Peyer's patch (tissue), 4 donors: ENCODE measurements at regions not wholly inside any gene's neighbourhood (a gene's known extent, or its start where the extent isn't known, plus 50 kb on each side); places are given as distances from the start of the nearest gene placed in this dataset.

Source experiments
- DNase-seq, 3 donors: peaks; one replicate each; pipeline ENCODE4 v3.0.0-alpha.2; 2017 to 2019
- H3K27ac ChIP-seq, 4 donors: fragments of 200-600 bp; sonication (generic); one replicate each; pipeline ENCODE4 v1.5.1; 2016 to 2019
- H3K27me3 ChIP-seq, 2 donors: fragments of 200-600 bp; sonication (generic); one replicate each; pipeline ENCODE4 v1.5.1; 2019
- H3K36me3 ChIP-seq, 3 donors: fragments of 200-600 bp; sonication (generic); one replicate each; pipeline ENCODE4 v1.5.1; 2016 to 2019
- H3K4me1 ChIP-seq, 4 donors: fragments of 200-600 bp; sonication (generic); one replicate each; pipeline ENCODE4 v1.5.1; 2016 to 2019
- H3K4me3 ChIP-seq, 4 donors: fragments of 200-600 bp; sonication (generic); 1 replicate in 3 of 4; 2 replicates in 1 of 4; pipeline ENCODE4 v1.5.1; 2016 to 2019; ENCODE audit warnings: mild to moderate bottlenecking in 1 of 4
- H3K9me3 ChIP-seq, 4 donors: fragments of 200-600 bp; sonication (generic); one replicate each; pipeline ENCODE4 v1.5.1; 2016 to 2019; ENCODE audit warnings: mild to moderate bottlenecking in 1 of 4
- POLR2A ChIP-seq, 2 donors: fragments of 450-650 bp; IDR thresholded peaks; one replicate each; pipeline ENCODE4 v1.5.1; 2017; ENCODE audit warnings: antibody characterized with exemption in 2 of 2, mild to moderate bottlenecking in 2 of 2, moderate library complexity in 2 of 2
- TF ChIP-seq, protein P1 (sequence below), 6 experiments: fragments of 450-650 bp in 4 of 6; fragments of 200-600 bp in 2 of 6; sonication (generic) in 1 of 6; IDR thresholded peaks; one replicate each; pipeline ENCODE4 v1.5.1; 2017 to 2019; ENCODE audit warnings: antibody characterized with exemption in 6 of 6, mild to moderate bottlenecking in 3 of 6, moderate library complexity in 1 of 6

DNA sequence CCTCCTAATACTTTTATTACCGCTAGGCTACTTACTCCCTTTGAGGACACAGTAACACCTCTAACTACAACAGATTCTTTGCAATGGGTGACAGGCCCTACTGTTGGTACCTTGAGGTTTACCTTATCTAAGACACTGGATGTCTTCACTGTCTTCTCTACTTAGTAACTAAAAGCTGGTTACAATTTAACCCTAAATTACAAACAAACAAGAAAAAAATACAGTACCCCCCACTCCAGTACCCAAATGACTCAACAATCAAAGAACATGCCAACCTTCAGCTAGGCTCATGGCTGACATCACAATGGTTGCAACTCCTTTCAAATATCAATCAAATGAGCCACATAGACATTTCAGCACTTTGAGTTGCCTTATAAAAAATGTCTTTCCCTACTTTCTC is 198.0 kb downstream of the GUCY2F start:
- Histone ChIP-seq H3K36me3 (no peaks in the 10 kb centered on the region), H3K9me3 (no peaks in the 10 kb centered on the region), H3K27me3 (no peaks in the 10 kb centered on the region), H3K27ac (no peak overlapping the region), H3K4me1 (no peaks in the 10 kb centered on the region), H3K4me3 (no peak overlapping the region)
- TF ChIP-seq, protein P1, sequence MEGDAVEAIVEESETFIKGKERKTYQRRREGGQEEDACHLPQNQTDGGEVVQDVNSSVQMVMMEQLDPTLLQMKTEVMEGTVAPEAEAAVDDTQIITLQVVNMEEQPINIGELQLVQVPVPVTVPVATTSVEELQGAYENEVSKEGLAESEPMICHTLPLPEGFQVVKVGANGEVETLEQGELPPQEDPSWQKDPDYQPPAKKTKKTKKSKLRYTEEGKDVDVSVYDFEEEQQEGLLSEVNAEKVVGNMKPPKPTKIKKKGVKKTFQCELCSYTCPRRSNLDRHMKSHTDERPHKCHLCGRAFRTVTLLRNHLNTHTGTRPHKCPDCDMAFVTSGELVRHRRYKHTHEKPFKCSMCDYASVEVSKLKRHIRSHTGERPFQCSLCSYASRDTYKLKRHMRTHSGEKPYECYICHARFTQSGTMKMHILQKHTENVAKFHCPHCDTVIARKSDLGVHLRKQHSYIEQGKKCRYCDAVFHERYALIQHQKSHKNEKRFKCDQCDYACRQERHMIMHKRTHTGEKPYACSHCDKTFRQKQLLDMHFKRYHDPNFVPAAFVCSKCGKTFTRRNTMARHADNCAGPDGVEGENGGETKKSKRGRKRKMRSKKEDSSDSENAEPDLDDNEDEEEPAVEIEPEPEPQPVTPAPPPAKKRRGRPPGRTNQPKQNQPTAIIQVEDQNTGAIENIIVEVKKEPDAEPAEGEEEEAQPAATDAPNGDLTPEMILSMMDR (IDR thresholded peaks at IDR 0.05): no peak
- TF ChIP-seq POLR2A (IDR thresholded peaks at IDR 0.05): no peak
- DNase-seq: no peak

DNA sequence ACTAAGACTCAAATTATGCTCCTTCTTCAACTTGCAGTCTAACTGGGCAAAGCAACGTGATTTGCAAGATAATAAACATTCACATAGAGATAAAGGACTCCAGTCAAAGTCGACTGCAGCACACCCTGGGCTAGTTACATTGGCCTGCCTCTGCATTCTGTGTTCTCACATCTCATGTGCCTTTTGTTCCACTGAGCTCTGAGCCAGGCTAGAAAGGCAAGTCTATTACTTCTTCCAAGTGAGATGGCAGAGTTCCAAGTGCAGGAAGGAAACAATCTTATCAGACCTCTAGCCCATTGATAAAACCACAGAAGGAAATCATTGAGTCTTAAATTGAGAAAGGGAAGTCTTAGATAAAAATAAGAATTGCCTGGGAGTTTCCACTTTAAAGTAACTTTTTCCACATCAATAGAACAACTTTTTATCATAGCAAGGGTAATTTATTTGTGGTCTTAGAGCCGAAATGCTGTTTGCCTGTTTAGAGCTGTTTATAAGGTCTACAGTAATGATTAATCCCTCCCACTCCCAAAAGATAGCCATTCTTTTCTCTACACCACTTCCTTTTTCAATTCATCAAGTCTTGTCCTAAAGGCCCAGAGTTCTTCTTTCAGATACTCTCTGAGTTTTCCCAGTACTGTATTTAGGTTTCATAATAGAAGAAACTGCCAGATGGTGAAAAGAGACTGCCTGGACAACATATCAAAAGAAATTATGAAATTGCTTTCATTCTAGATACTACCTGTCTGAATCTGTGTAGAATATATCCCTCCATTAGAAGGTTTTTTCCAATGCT is 200.2 kb downstream of the GUCY2F start:
- peak in 1 of 3 donors; percentile 49 for DNase-seq
- H3K27ac ChIP-seq: no peak overlapping the region
- TF ChIP-seq, protein P1 (IDR thresholded peaks at IDR 0.05): no peak
- TF ChIP-seq POLR2A (IDR thresholded peaks at IDR 0.05): no peak

DNA sequence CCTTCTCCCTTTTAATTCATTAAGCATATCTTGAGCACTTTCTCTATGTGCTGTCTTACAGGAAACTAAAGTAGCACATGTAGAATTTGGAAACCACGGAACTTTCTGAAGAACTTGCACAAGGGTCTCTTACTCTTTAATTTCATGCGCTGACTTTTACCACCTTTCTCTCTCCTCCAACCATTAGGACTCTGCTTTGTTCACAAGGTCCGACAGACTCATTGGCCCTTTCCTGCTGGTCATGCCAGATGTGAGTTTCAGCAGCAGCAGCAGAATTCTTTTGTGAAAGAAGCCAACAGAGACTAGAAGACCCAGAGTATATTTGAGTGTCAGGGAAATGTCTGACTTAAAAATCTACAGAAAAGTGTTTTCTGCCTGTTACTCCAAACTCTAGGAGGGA is 207.1 kb downstream of the GUCY2F start:
- Histone ChIP-seq H3K27me3 (no peaks in the 10 kb centered on the region), H3K4me1 (no peaks in the 10 kb centered on the region), H3K9me3 (no peaks in the 10 kb centered on the region), H3K4me3 (no peak overlapping the region), H3K27ac (no peak overlapping the region), H3K36me3 (no peaks in the 10 kb centered on the region)
- TF ChIP-seq POLR2A (IDR thresholded peaks at IDR 0.05): no peak
- TF ChIP-seq, protein P1 (IDR thresholded peaks at IDR 0.05): no peak
- DNase-seq: no peak

More for the DNA sequence above, 200.2 kb downstream of the GUCY2F start:
- Histone ChIP-seq H3K4me1 (no peaks in the 10 kb centered on the region), H3K27me3 (no peaks in the 10 kb centered on the region), H3K36me3 (no peaks in the 10 kb centered on the region), H3K4me3 (no peak overlapping the region), H3K9me3 (no peaks in the 10 kb centered on the region)

DNA sequence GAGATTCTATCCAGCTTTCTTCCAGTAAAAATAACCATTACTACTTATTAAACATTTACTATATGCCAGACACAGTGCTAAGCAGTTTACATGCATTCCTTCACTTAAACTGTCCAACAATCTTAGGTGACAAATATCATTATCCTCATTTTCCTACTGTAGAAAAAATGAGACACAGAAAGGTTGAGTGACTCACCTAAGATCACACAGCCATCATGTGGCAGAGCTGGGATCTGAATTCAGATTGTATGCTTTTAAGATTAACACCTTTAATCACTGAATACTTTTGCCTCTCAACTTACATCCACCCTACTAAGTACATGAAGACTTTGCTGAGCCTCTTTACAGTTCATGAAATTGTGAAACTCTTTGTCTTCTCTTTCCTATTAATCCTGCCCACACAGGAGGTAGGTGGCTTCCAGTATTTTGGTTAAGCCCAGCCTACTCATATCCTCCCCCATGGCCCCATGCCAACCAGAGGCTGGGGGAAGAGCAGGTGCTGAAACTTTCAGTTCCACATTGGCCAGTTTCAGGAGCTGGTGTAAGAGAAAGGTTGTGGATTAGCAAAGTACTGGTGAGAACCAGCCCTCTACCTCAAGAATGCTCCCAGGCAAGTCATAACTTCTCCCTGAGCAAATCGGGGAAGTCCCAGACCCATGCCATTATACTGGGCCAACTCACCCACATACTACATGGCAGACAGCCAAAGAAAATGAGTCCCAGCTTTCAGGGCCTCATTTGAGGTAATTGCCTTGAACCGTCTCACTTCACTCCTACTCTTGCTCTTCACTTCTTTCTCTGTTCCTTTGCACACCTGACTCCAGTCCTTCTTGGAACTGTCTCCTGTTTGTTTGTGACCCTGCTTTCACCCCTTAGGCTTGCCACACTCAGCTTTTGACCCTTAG is 211.1 kb downstream of the GUCY2F start:
- Histone ChIP-seq H3K4me3 (no peak overlapping the region), H3K4me1 (no peaks in the 10 kb centered on the region), H3K27me3 (no peaks in the 10 kb centered on the region), H3K27ac (no peak overlapping the region), H3K9me3 (no peaks in the 10 kb centered on the region), H3K36me3 (no peaks in the 10 kb centered on the region)
- TF ChIP-seq, protein P1 (IDR thresholded peaks at IDR 0.05): no peak
- TF ChIP-seq POLR2A (IDR thresholded peaks at IDR 0.05): no peak
- peak in 1 of 3 donors; percentile 46 for DNase-seq

DNA sequence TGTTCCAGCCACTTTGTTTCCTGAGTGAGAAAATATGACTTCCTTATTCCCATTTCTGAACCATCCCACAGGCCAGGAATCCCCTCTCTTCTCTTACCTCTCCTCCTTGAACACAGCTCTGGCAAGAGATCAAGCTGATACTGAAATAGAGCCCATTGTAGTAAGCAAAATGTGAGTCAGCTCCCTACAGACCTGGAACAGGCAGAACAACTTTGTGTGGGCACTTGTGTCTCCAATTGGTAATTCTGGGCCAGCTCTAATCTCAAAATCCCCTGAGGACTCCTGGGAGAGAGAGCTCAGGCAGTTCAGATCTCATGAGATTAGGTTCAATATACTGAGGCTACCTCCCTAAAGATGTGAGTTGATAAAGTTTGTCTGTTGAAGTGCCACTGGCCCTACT is 213.5 kb downstream of the GUCY2F start:
- Histone ChIP-seq H3K4me1 (no peaks in the 10 kb centered on the region), H3K27ac (no peak overlapping the region), H3K27me3 (no peaks in the 10 kb centered on the region), H3K4me3 (no peak overlapping the region), H3K36me3 (no peaks in the 10 kb centered on the region), H3K9me3 (no peaks in the 10 kb centered on the region)
- TF ChIP-seq, protein P1 (IDR thresholded peaks at IDR 0.05): no peak
- TF ChIP-seq POLR2A (IDR thresholded peaks at IDR 0.05): no peak
- no peak for DNase-seq
